Hypothalamus (tissue), 51 donors: ENCODE measurements at regions not wholly inside any gene's neighbourhood (a gene's known extent, or its start where the extent isn't known, plus 50 kb on each side); places are given as distances from the start of the nearest gene placed in this dataset.
"Not testable (repeated sequence)": the region's sequence is repeated elsewhere in the genome, so short reads cannot be mapped to it uniquely, and the experiment has no call there.

Experiments used
- DNase-seq, 51 donors: peaks; one replicate each; lab custom pipeline; 2025; lab: John Stamatoyannopoulos, UW

GRCh38 chr4:159779716-159780115 lies 676.8 kb downstream of the RAPGEF2 start:
- no peak for DNase-seq

GRCh38 chr4:159780196-159780922 lies 677.5 kb downstream of the RAPGEF2 start:
- no peak for DNase-seq

- DNase-seq = no peak
Observed at GRCh38 chr4:159787901-159788300, 685.0 kb downstream of the RAPGEF2 start.

- DNase-seq = no peak
Observed at GRCh38 chr4:159791334-159791733, 688.5 kb downstream of the RAPGEF2 start.

- not testable (repeated sequence) for DNase-seq
Observed at GRCh38 chr4:159804592-159804991, 701.7 kb downstream of the RAPGEF2 start.

- no peak for DNase-seq
Observed at GRCh38 chr4:159823743-159824142, 720.9 kb downstream of the RAPGEF2 start.

- DNase-seq = no peak
Observed at GRCh38 chr4:159828687-159829086, 725.8 kb downstream of the RAPGEF2 start.

- no peak for DNase-seq
Observed at GRCh38 chr4:159829184-159829583, 726.3 kb downstream of the RAPGEF2 start.

- DNase-seq = peak in 4 of 51 donors; percentile 0 to 3 (median 1)
Observed at GRCh38 chr4:159837071-159837470, 734.2 kb downstream of the RAPGEF2 start.

GRCh38 chr4:159855731-159856130 lies 752.9 kb downstream of the RAPGEF2 start:
- DNase-seq = no peak

- DNase-seq = no peak
Observed at GRCh38 chr4:159856451-159856850, 753.6 kb downstream of the RAPGEF2 start.

- DNase-seq = no peak
Observed at GRCh38 chr4:159859656-159860148, 756.8 kb downstream of the RAPGEF2 start.

- DNase-seq = no peak
Observed at GRCh38 chr4:159860945-159861344, 758.1 kb downstream of the RAPGEF2 start.

GRCh38 chr4:159864337-159864736 lies 761.5 kb downstream of the RAPGEF2 start:
- DNase-seq = no peak

GRCh38 chr4:159867673-159868072 lies 764.8 kb downstream of the RAPGEF2 start:
- DNase-seq = no peak

- DNase-seq = not testable (repeated sequence)
Observed at GRCh38 chr4:159868936-159869335, 766.1 kb downstream of the RAPGEF2 start.

- DNase-seq = no peak
Observed at GRCh38 chr4:159871141-159871540, 768.3 kb downstream of the RAPGEF2 start.

- no peak for DNase-seq
Observed at GRCh38 chr4:159881158-159881557, 778.3 kb downstream of the RAPGEF2 start.

GRCh38 chr4:159884989-159885388 lies 782.1 kb downstream of the RAPGEF2 start:
- DNase-seq = no peak

- DNase-seq = no peak
Observed at GRCh38 chr4:159899596-159899995, 796.7 kb downstream of the RAPGEF2 start.

GRCh38 chr4:159900562-159900961 lies 797.7 kb downstream of the RAPGEF2 start:
- no peak for DNase-seq

- no peak for DNase-seq
Observed at GRCh38 chr4:159902648-159903047, 799.8 kb downstream of the RAPGEF2 start.

- DNase-seq = no peak
Observed at GRCh38 chr4:159904906-159905305, 802.0 kb downstream of the RAPGEF2 start.
